Epithelial cell of esophagus (primary cell): ENCODE measurements at regions not wholly inside any gene's neighbourhood (a gene's known extent, or its start where the extent isn't known, plus 50 kb on each side); places are given as distances from the start of the nearest gene placed in this dataset.

Experiments
- DNase-seq: peaks from one replicate; pipeline ENCODE4 v3.0.0; 2010; ENCODE audit warnings: low read depth
- H3K4me3 ChIP-seq: 2 replicates; pipeline ENCODE4 v1.5.1; 2011; ENCODE audit warnings: mild to moderate bottlenecking, low read length, control low read depth
- TF ChIP-seq, protein P1 (sequence below): IDR thresholded peaks from 2 replicates; pipeline ENCODE4 v1.5.1; 2011; ENCODE audit warnings: low read depth, mild to moderate bottlenecking, low read length, control low read depth, inconsistent platforms; ENCODE audit not compliant: insufficient read depth; ENCODE audit errors: missing control alignments

DNA sequence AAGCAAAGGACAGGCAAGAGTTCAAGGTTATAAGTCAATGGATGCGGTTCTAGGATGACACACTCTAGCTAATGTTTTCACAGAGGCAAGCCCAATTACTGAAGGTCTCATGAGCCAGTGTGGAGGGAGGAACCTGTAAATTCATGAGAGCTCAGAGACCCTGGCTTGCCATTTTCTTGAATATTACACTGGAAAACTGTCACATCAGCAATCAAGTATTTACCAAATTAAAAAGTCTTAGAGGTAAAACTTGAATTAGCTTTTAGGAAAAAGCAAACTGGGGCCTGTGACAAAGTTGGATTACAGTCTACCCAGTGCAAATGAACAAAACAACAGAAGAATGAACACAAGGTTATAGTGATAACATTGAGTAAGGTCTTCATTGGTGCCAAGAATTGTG, 636.9 kb upstream of the TLE4 start:
- TF ChIP-seq, protein P1, sequence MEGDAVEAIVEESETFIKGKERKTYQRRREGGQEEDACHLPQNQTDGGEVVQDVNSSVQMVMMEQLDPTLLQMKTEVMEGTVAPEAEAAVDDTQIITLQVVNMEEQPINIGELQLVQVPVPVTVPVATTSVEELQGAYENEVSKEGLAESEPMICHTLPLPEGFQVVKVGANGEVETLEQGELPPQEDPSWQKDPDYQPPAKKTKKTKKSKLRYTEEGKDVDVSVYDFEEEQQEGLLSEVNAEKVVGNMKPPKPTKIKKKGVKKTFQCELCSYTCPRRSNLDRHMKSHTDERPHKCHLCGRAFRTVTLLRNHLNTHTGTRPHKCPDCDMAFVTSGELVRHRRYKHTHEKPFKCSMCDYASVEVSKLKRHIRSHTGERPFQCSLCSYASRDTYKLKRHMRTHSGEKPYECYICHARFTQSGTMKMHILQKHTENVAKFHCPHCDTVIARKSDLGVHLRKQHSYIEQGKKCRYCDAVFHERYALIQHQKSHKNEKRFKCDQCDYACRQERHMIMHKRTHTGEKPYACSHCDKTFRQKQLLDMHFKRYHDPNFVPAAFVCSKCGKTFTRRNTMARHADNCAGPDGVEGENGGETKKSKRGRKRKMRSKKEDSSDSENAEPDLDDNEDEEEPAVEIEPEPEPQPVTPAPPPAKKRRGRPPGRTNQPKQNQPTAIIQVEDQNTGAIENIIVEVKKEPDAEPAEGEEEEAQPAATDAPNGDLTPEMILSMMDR = no peak
- H3K4me3 ChIP-seq = no peak overlapping the region
- DNase-seq = no peak

DNA sequence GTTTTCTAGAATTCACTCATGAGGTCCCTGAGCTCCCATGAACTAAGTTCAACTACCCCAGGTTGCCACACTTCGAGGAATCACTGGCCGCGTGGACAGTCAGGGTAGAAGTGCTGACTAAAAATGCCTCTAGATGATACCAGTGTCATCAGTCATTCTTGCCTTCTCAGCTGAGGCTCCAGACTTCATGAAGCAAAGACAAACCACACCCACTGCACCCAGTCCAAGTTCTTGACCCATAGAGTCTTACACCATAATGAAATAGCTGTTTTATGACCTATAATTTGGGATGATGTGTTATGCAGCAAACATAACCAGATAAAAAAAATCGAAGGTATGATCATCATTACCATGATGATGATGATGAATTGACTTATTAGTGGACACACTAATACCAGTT, 632.9 kb upstream of the TLE4 start:
- DNase-seq = no peak
- H3K4me3 ChIP-seq = no peak overlapping the region
- TF ChIP-seq, protein P1 = no peak

DNA sequence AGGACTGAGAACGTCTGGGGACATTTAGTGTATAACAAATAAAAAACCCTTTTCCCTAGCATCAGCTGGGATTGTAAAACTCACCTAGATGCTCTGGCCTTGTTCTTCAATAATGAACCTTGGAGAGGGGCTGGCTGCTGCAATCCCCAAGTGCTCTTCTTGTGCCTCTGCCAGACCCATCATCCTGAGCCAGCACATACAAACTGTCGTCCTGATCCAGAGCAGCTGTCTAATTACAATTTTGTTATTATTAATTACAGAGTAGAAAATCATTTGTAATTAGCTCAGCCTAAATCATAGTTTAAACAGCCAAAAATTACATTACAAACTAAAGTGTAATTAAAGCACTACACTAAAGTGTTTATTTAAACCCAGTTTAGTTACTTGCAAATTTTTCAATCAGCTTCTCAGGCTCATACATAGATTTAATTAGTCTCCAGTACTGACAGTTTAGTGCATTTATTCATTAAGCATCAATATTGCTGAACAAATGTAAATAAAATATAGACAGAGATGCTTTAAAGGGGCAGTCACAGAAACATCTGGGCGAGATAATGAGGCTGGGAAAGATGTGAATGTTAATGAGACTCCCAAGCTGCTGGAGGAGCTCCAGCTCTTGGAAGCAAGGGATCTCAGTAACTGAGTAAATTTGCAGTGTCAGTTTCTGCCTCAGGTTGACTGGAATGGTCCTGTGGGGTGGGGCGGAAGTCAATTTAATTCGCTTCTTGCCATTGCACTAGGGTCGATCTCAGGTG, 632.3 kb upstream of the TLE4 start:
- TF ChIP-seq, protein P1 = no peak
- DNase-seq = no peak
- H3K4me3 ChIP-seq = no peak overlapping the region

DNA sequence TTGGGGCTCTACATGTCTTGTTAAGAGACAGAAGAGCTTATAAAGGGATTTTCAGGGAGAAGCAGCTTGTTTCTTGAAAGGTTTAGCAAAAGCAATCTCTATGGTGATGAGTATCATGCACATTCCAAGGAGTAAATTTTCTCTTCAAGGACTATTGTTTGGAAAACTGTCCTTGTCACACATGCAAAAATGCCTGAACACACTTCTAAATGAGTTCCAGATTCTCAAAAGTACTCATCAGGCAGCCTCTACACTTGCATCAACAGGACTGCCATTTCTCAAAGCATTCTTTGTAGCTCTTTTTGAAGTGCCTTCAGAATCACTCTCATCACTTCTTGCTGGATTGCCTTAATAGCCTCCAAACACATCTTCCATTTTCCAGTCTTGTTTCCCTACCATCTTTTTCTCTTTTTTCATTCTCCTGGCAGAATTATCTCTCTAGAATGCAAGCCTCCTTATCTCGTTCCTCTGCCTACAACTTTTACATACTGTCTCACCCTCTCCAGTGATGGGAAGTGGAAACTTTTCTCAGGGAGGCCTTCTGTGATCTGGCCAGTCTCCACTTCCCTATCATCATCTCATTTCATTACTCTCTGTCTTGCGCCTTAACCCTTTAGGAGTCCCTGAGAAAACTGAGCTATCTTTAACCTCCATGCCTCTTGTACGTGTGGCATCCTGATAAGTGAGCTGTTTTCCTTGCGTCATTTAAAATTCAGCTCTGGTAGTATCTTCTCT, 631.5 kb upstream of the TLE4 start:
- H3K4me3 ChIP-seq = no peak overlapping the region
- TF ChIP-seq, protein P1 = no peak
- DNase-seq = no peak

DNA sequence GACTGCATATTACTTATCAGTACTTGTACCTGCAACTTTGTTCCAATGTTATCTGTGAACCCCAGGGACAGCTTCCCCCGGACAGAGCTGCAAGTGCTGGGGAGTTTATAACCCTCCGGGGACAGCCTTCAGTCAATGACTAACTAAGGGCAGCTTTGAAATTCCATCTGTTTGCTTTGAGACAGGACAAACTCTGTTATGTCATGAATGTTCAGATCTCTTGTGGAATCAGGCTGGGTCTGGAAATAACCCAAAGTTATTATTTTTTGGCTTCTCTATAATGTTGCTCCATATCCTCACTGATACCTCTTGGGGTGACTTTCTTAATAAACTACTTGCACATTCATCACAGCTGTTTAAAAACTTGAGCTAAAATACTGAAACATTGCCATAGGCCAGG, 617.5 kb upstream of the TLE4 start:
- TF ChIP-seq, protein P1 = no peak
- no peak for DNase-seq

DNA sequence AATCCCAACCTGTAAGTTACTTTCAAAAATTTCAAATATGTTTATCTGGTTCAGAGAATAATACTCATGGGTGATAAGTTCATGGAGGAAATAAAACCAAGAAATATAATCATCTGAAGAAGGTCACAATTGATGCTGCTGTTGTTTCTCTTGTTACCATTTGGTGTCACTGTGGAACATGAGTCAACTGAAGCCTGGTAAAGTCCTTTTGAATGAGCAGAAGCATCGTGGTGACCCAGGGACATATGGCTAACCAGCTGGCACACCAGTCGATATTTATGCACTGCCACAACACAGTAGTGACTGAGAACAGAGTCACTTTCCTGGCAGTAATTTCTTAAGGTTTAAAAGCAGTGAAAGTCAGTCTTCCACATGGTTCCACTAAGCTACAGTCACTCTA, 612.9 kb upstream of the TLE4 start:
- H3K4me3 ChIP-seq = no peak overlapping the region
- TF ChIP-seq, protein P1 = peak; percentile 36
- peak; percentile 11 for DNase-seq

More for the DNA sequence above, 617.5 kb upstream of the TLE4 start:
- H3K4me3 ChIP-seq = no peak overlapping the region

DNA sequence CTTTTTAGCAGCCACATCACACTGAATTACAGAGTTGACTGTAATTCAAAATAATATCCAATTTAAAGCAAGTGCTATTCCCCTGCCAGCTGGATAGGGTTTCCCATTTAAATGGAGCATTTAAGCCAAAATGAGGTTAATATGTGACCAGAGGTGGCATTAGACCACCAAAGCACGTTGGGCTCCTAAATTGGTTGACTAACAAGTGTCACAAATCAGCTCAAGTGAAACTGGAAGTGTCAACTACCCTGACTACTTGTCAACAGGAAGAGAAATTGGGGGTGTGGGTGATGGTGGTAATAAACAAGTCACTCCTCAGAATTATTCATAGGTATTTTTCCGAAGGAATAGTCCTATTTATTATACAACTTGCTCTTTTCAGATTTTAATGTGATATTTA, 609.6 kb upstream of the TLE4 start:
- no peak for DNase-seq
- TF ChIP-seq, protein P1 = no peak
- H3K4me3 ChIP-seq = no peak overlapping the region
